ENCODE measurements at regions not wholly inside any gene's neighbourhood (a gene's known extent, or its start where the extent isn't known, plus 50 kb on each side); places are given as distances from the start of the nearest gene placed in this dataset.

DNA sequence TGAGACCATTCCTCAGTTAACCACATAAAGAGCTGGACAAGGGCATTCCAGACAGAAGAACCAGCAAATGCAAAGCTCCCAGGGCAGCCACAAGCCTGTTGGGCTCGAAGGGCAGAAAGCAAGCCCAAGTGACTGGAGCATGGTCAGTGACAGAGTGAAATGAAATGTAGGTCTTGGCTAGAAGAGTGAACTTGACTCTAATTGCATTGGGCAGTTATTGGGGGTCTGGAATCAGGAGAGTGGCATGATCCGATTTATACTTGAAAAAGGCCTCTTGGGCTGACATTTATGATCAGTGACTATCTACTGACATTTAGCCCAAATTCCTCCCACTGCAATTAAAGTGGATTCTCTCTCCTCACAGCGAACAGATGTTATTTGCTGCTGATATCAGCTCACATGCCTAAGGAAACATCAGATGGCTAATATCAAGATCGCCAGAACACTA lies 152.5 kb upstream of the KLF7 start:
- Histone ChIP-seq H3F3A (ENCODE audit: insufficient read depth, low read length, poor library complexity, severe bottlenecking) (no peaks in the 10 kb centered on the region), H3K9ac (ENCODE audit: low read length) (no peak overlapping the region), H3K79me2 (replicated peaks; ENCODE audit: insufficient read depth, low read length) (no peaks in the 10 kb centered on the region), H4K20me1 (ENCODE audit: insufficient read depth) (no peaks in the 10 kb centered on the region), H2AFZ (ENCODE audit: low read depth, low read length) (no peak overlapping the region), H3K4me3 (ENCODE audit: low read length) (no peak overlapping the region), H3K27ac (ENCODE audit: low read length) (no peak overlapping the region), H3K9me3 (ENCODE audit: low read length) (no peaks in the 10 kb centered on the region), H3K9me2 (ENCODE audit: insufficient read depth, low read length) (no peaks in the 10 kb centered on the region), H3K36me3 (ENCODE audit: insufficient read depth, low read length) (no peaks in the 10 kb centered on the region), H3K4me2 (ENCODE audit: low read length) (no peak overlapping the region), H3K27me3 (ENCODE audit: insufficient read depth, low read depth, low read length) (no peaks in the 10 kb centered on the region)
- TF ChIP-seq MXI1 (conservative IDR thresholded peaks at IDR 0.05; ENCODE audit: poor library complexity, severe bottlenecking), result no peak
- TF ChIP-seq SMC3 (conservative IDR thresholded peaks at IDR 0.05; ENCODE audit: poor library complexity), result no peak
- no peak for TF ChIP-seq TAF1 (IDR thresholded peaks at IDR 0.05; ENCODE audit: low read depth)
- no peak for TF ChIP-seq RAD21 (conservative IDR thresholded peaks at IDR 0.05)
- TF ChIP-seq EZH2 (IDR thresholded peaks at IDR 0.05; ENCODE audit: borderline replicate concordance, insufficient read depth, low read length, poor library complexity, severe bottlenecking), result no peak
- TF ChIP-seq, protein P1, sequence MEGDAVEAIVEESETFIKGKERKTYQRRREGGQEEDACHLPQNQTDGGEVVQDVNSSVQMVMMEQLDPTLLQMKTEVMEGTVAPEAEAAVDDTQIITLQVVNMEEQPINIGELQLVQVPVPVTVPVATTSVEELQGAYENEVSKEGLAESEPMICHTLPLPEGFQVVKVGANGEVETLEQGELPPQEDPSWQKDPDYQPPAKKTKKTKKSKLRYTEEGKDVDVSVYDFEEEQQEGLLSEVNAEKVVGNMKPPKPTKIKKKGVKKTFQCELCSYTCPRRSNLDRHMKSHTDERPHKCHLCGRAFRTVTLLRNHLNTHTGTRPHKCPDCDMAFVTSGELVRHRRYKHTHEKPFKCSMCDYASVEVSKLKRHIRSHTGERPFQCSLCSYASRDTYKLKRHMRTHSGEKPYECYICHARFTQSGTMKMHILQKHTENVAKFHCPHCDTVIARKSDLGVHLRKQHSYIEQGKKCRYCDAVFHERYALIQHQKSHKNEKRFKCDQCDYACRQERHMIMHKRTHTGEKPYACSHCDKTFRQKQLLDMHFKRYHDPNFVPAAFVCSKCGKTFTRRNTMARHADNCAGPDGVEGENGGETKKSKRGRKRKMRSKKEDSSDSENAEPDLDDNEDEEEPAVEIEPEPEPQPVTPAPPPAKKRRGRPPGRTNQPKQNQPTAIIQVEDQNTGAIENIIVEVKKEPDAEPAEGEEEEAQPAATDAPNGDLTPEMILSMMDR (IDR thresholded peaks at IDR 0.05; ENCODE audit: poor library complexity, severe bottlenecking), result no peak
- TF ChIP-seq, protein P2, sequence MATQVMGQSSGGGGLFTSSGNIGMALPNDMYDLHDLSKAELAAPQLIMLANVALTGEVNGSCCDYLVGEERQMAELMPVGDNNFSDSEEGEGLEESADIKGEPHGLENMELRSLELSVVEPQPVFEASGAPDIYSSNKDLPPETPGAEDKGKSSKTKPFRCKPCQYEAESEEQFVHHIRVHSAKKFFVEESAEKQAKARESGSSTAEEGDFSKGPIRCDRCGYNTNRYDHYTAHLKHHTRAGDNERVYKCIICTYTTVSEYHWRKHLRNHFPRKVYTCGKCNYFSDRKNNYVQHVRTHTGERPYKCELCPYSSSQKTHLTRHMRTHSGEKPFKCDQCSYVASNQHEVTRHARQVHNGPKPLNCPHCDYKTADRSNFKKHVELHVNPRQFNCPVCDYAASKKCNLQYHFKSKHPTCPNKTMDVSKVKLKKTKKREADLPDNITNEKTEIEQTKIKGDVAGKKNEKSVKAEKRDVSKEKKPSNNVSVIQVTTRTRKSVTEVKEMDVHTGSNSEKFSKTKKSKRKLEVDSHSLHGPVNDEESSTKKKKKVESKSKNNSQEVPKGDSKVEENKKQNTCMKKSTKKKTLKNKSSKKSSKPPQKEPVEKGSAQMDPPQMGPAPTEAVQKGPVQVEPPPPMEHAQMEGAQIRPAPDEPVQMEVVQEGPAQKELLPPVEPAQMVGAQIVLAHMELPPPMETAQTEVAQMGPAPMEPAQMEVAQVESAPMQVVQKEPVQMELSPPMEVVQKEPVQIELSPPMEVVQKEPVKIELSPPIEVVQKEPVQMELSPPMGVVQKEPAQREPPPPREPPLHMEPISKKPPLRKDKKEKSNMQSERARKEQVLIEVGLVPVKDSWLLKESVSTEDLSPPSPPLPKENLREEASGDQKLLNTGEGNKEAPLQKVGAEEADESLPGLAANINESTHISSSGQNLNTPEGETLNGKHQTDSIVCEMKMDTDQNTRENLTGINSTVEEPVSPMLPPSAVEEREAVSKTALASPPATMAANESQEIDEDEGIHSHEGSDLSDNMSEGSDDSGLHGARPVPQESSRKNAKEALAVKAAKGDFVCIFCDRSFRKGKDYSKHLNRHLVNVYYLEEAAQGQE (IDR thresholded peaks at IDR 0.05; ENCODE audit: borderline replicate concordance), result no peak
- TF ChIP-seq EP300 (conservative IDR thresholded peaks at IDR 0.05; ENCODE audit: poor library complexity, severe bottlenecking), result no peak
- TF ChIP-seq POLR2AphosphoS5 (IDR thresholded peaks at IDR 0.05), result no peak

DNA sequence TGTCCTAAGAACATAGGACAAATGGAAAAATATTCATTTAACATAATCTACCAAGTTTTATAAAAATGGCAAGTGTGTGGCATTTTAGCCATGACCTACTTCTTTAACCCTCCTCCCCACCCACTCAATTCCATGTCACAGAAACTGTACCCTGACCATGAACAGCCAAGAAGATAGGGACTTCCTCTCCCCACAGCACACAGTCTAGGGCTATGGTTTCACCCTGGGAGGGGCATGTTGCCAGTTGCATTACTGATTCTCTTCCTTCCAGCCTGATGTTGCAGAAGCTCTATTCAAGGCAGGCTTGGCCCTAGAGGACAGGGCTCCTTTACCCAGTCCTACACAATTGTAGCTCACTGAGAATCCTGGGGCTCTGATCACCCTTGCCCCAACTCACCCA lies 153.6 kb upstream of the KLF7 start:
- no peaks in the 10 kb centered on the region for H4K20me1 ChIP-seq (ENCODE audit: insufficient read depth)
- H3K9ac ChIP-seq (ENCODE audit: low read length), result no peak overlapping the region
- no peak overlapping the region for H3K4me2 ChIP-seq (ENCODE audit: low read length)

More for the DNA sequence above, 153.6 kb upstream of the KLF7 start:
- H3K9me2 ChIP-seq (ENCODE audit: insufficient read depth, low read length), result no peaks in the 10 kb centered on the region
- no peaks in the 10 kb centered on the region for H3K36me3 ChIP-seq (ENCODE audit: insufficient read depth, low read length)
- no peak overlapping the region for H3K4me3 ChIP-seq (ENCODE audit: low read length)
- TF ChIP-seq, protein P1 (IDR thresholded peaks at IDR 0.05; ENCODE audit: poor library complexity, severe bottlenecking), result no peak
- TF ChIP-seq RAD21 (conservative IDR thresholded peaks at IDR 0.05) (no peak), SMC3 (conservative IDR thresholded peaks at IDR 0.05; ENCODE audit: poor library complexity) (no peak), MXI1 (conservative IDR thresholded peaks at IDR 0.05; ENCODE audit: poor library complexity, severe bottlenecking) (no peak), EZH2 (IDR thresholded peaks at IDR 0.05; ENCODE audit: borderline replicate concordance, insufficient read depth, low read length, poor library complexity, severe bottlenecking) (no peak), TAF1 (IDR thresholded peaks at IDR 0.05; ENCODE audit: low read depth) (no peak), POLR2AphosphoS5 (IDR thresholded peaks at IDR 0.05) (no peak), EP300 (conservative IDR thresholded peaks at IDR 0.05; ENCODE audit: poor library complexity, severe bottlenecking) (no peak)
- TF ChIP-seq, protein P2 (IDR thresholded peaks at IDR 0.05; ENCODE audit: borderline replicate concordance), result no peak
- H2AFZ ChIP-seq (ENCODE audit: low read depth, low read length), result no peak overlapping the region
- no peaks in the 10 kb centered on the region for H3F3A ChIP-seq (ENCODE audit: insufficient read depth, low read length, poor library complexity, severe bottlenecking)
- no peaks in the 10 kb centered on the region for H3K27me3 ChIP-seq (ENCODE audit: insufficient read depth, low read depth, low read length)
- H3K9me3 ChIP-seq (ENCODE audit: low read length), result no peaks in the 10 kb centered on the region
- no peaks in the 10 kb centered on the region for H3K79me2 ChIP-seq (replicated peaks; ENCODE audit: insufficient read depth, low read length)
- H3K27ac ChIP-seq (ENCODE audit: low read length), result no peak overlapping the region
